ENCODE measurements at regions not wholly inside any gene's neighbourhood (a gene's known extent, or its start where the extent isn't known, plus 50 kb on each side); places are given as distances from the start of the nearest gene placed in this dataset.
"Not testable (repeated sequence)": the region's sequence is repeated elsewhere in the genome, so short reads cannot be mapped to it uniquely, and the experiment has no call there.

DNA sequence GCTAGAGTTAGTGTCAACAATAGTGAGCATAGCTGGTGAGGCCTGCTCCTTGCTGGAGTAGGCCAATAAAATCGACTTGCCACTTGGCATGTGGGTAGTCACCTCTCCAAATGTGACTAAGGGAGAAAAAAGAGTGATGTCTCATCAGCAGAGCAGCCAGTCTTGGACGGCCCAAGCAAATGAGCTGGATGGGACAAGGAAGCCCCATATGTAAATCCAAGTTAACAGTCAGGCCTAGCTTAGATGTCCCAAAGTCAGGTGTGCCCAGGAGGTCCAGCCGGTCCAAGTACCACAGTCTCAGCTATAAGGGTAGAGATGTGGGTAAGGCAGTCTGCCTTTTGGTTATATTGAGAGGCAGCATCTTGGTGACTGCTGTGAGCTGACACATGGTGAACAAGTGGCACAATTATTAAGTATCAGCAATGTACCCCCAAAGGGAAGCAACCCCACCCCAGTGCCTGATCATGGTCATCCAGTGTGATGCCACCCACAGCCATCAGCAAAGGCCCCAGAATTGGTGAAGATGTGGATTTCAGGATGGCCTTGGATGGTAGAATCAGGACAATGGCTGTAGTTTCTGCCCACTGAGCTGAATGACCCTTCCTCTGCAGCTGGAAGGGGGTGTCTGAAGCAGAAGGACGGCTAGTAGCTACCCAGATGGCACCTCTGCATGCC is 83.4 kb downstream of the TNFRSF13B start:
- no peak for DNase-seq (ENCODE audit: low spot score)
- TF ChIP-seq, protein P1, sequence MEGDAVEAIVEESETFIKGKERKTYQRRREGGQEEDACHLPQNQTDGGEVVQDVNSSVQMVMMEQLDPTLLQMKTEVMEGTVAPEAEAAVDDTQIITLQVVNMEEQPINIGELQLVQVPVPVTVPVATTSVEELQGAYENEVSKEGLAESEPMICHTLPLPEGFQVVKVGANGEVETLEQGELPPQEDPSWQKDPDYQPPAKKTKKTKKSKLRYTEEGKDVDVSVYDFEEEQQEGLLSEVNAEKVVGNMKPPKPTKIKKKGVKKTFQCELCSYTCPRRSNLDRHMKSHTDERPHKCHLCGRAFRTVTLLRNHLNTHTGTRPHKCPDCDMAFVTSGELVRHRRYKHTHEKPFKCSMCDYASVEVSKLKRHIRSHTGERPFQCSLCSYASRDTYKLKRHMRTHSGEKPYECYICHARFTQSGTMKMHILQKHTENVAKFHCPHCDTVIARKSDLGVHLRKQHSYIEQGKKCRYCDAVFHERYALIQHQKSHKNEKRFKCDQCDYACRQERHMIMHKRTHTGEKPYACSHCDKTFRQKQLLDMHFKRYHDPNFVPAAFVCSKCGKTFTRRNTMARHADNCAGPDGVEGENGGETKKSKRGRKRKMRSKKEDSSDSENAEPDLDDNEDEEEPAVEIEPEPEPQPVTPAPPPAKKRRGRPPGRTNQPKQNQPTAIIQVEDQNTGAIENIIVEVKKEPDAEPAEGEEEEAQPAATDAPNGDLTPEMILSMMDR (IDR thresholded peaks at IDR 0.05): no peak
- H3K4me3 ChIP-seq: no peak overlapping the region
- no peak overlapping the region for H3K27ac ChIP-seq

DNA sequence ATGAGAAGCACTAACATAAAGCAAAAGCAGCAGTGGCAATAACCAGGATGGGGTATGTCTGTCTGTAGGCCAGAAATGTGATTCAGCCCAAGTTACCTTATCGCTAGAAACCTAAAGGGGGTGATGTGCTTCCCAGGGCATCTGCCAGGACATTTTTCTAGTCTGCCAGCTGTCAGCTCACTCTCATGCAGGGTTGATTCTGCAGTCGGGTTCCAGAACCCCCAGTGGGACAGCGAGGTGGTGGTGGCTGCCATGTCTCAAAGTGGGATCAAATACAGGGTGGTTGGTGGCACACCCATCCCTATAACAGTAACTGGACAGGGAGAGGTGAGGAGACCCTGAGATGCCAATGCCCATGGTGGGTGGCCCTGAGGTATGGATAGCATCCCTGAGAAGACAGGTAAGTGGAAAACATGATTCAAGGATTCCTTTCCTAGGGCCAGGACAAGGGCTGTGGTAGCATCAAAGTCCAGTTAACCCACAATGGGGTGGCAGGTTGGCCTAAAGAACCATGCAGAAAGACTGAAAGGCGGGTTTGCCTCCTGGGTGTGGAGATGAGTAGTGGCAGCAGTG is 84.3 kb downstream of the TNFRSF13B start:
- H3K4me3 ChIP-seq: no peak overlapping the region
- peak; percentile 54 for DNase-seq (ENCODE audit: low spot score)
- H3K27ac ChIP-seq: no peak overlapping the region
- TF ChIP-seq, protein P1 (IDR thresholded peaks at IDR 0.05): no peak

DNA sequence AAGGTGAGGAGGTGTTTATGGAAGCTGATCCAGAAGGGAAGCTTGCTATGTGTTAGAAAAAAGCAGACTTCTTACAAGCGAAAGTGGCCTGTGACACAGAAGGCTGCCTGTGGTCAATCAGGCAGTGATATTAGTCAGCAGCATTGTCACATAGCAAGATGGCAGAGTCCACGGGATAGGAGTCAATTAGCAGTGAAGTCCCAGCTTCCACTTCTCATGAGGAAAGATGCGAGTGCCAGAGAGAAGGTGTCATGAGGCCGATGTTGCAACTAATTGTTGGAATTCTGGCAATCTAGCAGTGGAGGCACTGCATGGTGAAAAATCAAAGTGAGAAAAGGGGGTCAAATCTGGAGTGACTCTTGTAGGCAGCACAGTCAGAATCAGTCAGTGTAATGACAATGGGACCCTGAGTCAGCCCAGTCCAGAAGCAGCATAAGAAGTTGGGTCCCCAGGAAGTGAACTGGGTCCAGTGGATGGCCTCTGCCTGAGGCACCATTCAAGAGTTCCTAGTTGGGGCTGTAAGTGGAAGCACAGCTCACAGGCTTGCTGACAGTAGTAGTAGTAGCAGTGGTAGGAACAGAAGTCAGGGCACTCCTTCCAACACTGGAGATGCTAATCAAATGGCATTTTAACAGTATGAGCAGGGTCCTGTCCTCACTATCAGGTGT is 85.1 kb downstream of the TNFRSF13B start:
- DNase-seq (ENCODE audit: low spot score): peak; percentile 46
- H3K27ac ChIP-seq: no peak overlapping the region
- TF ChIP-seq, protein P1 (IDR thresholded peaks at IDR 0.05): no peak
- no peak overlapping the region for H3K4me3 ChIP-seq

DNA sequence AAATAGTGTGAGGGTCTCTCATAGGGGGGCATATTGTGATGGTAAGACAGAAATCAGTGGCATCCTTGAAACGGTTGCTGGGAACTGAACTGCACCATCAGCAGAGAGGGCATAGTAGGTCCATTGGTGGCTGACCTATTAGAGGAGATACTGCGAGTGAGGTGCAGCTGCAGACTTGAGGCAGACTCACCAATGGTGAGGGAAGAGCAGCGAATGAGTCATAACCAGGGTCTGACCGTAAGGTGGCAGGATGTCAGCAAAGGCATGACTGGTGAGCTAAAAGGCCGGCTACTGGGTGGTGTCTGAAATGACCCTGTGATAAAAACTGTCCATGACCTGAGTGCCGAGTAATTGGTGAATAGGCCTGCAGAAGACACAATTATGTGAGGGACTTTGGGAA is 86.7 kb downstream of the TNFRSF13B start:
- H3K4me3 ChIP-seq; DNase-seq (ENCODE audit: low spot score); H3K27ac ChIP-seq: not testable (repeated sequence)

DNA sequence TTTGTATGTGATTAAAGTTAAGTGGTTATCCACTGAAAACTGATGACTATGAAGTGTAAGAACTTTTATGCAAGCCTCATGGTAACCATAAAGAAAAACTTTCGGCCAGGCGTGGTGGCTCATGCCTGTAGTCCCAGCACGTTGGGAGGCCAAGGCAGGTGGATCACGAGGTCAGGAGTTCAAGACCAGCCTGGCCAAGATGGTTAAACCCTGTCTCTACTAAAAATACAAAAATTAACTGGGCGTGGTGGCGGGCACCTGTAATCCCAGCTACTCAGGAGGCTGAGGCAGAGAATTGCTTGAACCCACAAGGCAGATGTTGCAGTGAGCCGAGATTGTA is 89.0 kb downstream of the TNFRSF13B start:
- not testable (repeated sequence) for H3K27ac ChIP-seq; H3K4me3 ChIP-seq; DNase-seq (ENCODE audit: low spot score)

DNA sequence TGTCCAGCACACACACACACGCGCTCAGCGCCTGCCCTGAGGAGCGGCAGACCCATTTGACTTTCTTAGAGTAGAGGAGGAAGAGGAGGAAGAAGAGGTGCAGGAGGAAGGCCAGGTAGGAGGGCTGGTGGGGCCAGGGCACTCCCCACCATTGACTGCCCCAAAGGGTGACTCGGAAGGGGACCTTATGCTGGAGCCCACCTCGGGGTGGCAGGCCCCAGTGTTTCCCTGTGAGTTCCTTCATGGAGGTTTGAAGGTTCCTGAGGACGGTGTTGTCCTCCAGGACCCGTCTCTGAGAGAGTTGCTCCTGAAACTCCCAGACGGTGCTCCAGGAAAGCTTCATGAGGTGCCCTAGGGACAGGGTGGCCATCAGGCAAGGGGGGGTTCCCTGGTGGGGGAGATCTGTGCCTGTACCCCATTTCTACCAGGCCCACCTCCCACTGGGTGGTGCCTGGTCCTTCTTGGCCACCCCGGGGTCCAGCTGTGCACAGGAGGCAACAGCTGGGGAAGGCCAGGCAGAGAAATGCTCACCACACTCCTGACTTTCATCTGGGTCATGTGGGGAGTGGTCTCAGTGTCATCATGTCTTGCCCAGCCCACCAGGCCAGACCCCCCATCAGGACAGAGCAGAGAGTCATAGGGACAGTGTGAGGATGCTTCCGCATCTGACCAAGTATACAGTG is 89.5 kb downstream of the TNFRSF13B start:
- no peak overlapping the region for H3K27ac ChIP-seq
- no peak for DNase-seq (ENCODE audit: low spot score)
- TF ChIP-seq, protein P1 (IDR thresholded peaks at IDR 0.05): no peak
- no peak overlapping the region for H3K4me3 ChIP-seq

DNA sequence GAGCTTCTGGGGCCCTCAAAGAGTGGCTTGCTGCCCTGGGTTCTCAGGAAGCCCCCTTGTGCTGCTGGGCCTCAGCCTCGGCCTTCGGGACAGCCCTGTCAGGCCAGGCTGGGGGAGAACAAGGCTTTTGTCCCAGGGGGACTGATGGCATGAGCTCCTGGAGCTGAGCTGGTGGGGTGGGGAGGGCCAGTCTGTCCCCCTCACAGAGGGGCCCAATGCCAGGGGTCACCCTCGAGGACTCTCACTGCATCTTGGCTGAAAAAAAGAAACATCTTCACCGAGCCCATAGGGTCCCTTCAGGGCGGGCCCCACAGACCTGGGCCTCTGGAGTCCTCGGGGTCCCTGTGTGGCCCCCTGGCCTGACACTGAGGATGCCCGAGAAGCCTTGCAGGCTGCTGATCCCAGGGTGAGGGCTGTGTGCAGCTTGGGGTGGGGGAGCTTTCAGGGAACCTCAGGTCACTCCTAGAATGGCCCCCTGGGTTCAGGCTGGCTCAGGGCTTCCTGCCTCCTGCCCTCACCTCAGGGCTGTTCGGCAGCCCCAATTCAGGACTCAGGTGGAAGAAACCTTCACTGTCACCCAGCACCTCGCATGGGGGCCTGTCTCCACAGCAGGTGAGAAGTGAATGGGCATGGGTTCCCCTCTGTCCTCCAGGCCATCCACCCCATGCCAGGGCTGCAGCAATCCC is 90.5 kb downstream of the TNFRSF13B start:
- DNase-seq (ENCODE audit: low spot score): no peak
- H3K27ac ChIP-seq: no peak overlapping the region
- TF ChIP-seq, protein P1 (IDR thresholded peaks at IDR 0.05): no peak
- no peak overlapping the region for H3K4me3 ChIP-seq
